Type B pancreatic cell (in vitro differentiated cells): ENCODE measurements at regions not wholly inside any gene's neighbourhood (a gene's known extent, or its start where the extent isn't known, plus 50 kb on each side); places are given as distances from the start of the nearest gene placed in this dataset.

ENCODE experiments used
- DNase-seq: peaks from one replicate; pipeline ENCODE4 v3.0.0; 2021; ENCODE audit warnings: mixed read lengths; ENCODE audit not compliant: unreplicated experiment; ENCODE audit errors: extremely low spot score
- H3K27ac Mint-ChIP-seq: 2 replicates; pipeline ENCODE4 v1.8.0; 2021; ENCODE audit warnings: mild to moderate bottlenecking, mixed read lengths
- H3K27me3 Mint-ChIP-seq: 2 replicates; pipeline ENCODE4 v1.8.0; 2021; ENCODE audit warnings: mixed read lengths
- H3K36me3 Mint-ChIP-seq: 2 replicates; pipeline ENCODE4 v1.8.0; 2021; ENCODE audit warnings: mixed read lengths
- H3K4me1 Mint-ChIP-seq: one replicate; pipeline ENCODE4 v1.8.0; 2021; ENCODE audit warnings: mixed read lengths; ENCODE audit not compliant: unreplicated experiment
- H3K4me3 Mint-ChIP-seq: 2 replicates; pipeline ENCODE4 v1.8.0; 2021; ENCODE audit warnings: mild to moderate bottlenecking, mixed read lengths
- H3K9me3 Mint-ChIP-seq: 2 replicates; pipeline ENCODE4 v1.8.0; 2021; ENCODE audit warnings: mixed read lengths
- TF ChIP-seq, protein P1 (sequence below): fragments of 200-600 bp; sonication (generic); conservative IDR thresholded peaks from 2 replicates; pipeline ENCODE4 v1.5.0; 2021; ENCODE audit warnings: antibody characterized with exemption, mild to moderate bottlenecking

DNA sequence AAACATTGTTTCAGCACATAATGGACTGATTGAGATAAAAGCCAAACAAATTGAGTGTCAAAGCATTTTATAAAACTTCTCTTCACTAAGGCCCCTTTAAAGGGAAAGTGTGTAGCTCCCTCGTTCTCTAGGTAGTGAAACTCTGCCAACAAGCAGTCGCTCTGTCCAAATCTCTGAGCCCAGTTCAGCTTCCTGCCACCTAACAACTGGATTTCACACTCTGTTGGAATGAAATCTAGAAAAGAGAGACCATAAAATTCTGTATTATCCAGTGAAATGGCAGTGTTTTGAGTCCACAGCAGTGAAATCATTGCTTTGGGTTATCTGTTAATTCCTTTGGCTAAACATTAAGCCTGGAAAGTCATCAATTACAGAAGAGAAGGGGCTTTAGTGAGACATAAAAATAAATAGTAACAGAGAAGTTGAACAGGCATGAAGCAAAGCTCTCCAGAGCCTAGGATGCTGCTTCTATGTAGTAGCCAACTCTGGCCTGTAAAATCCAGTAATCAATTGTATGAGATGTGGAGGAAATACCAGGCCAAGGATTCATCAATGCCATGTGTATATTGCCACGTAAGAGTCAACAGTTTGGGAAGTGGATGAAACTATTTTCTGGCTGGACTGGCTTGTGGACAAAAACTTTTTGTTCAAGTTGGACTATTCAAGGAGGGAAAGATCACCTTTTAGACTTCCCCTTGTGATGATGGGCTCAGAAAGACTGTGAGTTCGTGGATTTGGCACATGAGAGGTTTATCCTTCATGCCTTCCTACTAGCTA is 122.5 kb downstream of the WIF1 start:
- peaks cover 15% of the 10 kb centered on the region for H3K4me1 Mint-ChIP-seq
- no peak overlapping the region for H3K4me3 Mint-ChIP-seq
- H3K36me3 Mint-ChIP-seq = no peaks in the 10 kb centered on the region
- peaks cover 6% of the 10 kb centered on the region for H3K9me3 Mint-ChIP-seq
- H3K27me3 Mint-ChIP-seq = peaks cover 51% of the 10 kb centered on the region
- no peak overlapping the region for H3K27ac Mint-ChIP-seq
- TF ChIP-seq, protein P1, sequence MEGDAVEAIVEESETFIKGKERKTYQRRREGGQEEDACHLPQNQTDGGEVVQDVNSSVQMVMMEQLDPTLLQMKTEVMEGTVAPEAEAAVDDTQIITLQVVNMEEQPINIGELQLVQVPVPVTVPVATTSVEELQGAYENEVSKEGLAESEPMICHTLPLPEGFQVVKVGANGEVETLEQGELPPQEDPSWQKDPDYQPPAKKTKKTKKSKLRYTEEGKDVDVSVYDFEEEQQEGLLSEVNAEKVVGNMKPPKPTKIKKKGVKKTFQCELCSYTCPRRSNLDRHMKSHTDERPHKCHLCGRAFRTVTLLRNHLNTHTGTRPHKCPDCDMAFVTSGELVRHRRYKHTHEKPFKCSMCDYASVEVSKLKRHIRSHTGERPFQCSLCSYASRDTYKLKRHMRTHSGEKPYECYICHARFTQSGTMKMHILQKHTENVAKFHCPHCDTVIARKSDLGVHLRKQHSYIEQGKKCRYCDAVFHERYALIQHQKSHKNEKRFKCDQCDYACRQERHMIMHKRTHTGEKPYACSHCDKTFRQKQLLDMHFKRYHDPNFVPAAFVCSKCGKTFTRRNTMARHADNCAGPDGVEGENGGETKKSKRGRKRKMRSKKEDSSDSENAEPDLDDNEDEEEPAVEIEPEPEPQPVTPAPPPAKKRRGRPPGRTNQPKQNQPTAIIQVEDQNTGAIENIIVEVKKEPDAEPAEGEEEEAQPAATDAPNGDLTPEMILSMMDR = no peak
- DNase-seq = no peak

DNA sequence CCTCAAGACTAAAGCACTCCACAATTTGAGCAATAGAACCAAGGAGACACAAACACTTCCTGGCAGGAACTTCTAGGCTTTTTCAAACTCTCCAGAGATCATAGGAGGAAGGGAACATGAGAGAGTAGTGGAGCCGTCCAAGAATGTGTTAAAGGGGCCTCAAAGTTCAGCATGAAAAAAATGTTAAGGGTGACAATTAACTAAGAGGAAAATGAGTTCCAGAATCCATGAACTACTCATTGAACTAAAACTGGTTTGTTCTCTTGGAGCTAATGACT is 122.0 kb downstream of the WIF1 start:
- Mint-ChIP-seq H3K27me3 (peaks cover 49% of the 10 kb centered on the region), H3K36me3 (no peaks in the 10 kb centered on the region), H3K4me1 (peaks cover 15% of the 10 kb centered on the region), H3K9me3 (peaks cover 6% of the 10 kb centered on the region), H3K27ac (no peak overlapping the region), H3K4me3 (no peak overlapping the region)
- TF ChIP-seq, protein P1 = no peak
- DNase-seq = no peak
